ENCODE measurements at regions not wholly inside any gene's neighbourhood (a gene's known extent, or its start where the extent isn't known, plus 50 kb on each side); places are given as distances from the start of the nearest gene placed in this dataset.

DNA sequence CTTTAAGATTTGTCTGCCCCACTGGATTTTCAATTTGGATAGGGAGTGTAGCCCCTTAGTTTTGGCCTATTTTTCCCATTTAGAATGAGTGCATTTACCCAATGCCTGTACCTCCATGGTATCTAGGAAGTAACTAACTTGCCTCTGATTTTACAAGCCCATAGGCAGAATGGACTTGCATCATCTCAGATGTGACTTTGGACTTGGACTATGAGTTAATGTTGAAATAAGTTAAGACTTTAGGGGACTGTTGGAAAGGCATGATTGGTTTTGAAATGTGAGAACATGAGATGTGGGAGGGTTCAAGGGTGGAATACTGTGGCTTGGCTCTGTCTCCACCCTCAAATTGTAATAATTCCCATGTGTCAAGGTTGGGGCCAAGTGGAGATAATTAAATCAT, 2480.2 kb downstream of the PCDH7 start:
- TF ChIP-seq POLR2AphosphoS5 (IDR thresholded peaks at IDR 0.05; ENCODE audit: low read depth, low read length) (no peak), CTCF (IDR thresholded peaks at IDR 0.05; ENCODE audit: control extremely low read depth in 1 of 3, insufficient read depth in 1 of 3, low read depth in 1 of 3, low read length in 3 of 3) (no peak), EZH2 (IDR thresholded peaks at IDR 0.05; ENCODE audit: low read depth, low read length, severe bottlenecking) (no peak), E2F6 (IDR thresholded peaks at IDR 0.05) (no peak)
